NCI-H446 (cell line): ENCODE measurements at regions not wholly inside any gene's neighbourhood (a gene's known extent, or its start where the extent isn't known, plus 50 kb on each side); places are given as distances from the start of the nearest gene placed in this dataset.

Experiments used
- DNase-seq, 2 experiments: peaks; one replicate each; lab custom pipeline; 2025; lab: John Stamatoyannopoulos, UW

DNA sequence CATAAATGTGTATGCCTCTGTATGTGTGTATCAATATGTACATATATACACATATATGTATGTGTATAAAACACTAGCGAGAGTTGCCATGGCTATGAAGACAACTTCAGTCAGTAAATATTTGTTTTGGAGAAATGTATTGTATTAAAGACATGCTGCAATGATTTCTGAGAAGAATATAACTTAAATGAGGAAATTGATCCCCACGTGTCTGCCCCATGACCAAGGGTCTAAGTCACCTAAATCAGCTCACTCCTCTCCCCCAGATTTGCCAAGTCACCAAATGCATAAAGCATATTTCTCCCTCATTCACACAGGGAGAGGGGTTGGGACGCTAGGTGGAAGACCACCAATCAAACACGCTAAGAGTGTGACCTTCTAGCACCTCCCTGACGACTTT is 58.3 kb upstream of the LYST start:
- DNase-seq: no peak

DNA sequence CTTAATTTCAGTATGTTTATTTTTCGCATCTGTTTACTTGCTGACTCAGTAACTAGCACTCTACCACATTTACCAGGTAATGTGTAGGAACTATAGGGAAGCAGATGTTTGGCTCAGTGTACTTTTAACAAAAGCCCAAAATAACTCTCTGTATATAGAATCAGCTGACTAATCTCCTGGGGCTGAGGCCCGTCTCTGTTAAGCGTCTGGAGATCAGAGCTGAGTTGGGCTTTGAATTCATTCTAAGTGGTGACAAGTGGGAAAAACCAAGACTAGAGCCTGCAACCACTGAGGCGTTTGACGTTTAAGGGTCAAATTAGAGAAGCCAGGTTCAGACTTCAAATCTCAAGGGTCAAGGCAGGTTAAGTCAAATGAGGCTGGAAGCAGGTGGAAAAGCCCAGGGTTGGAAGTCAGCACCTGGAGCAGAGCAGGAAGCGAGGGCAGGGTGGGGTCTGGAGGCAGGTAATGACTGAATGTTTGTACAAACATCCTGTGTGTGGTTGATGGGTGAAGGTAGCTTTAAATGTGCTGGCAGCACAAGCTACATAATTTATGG is 56.8 kb upstream of the LYST start:
- DNase-seq: no peak

DNA sequence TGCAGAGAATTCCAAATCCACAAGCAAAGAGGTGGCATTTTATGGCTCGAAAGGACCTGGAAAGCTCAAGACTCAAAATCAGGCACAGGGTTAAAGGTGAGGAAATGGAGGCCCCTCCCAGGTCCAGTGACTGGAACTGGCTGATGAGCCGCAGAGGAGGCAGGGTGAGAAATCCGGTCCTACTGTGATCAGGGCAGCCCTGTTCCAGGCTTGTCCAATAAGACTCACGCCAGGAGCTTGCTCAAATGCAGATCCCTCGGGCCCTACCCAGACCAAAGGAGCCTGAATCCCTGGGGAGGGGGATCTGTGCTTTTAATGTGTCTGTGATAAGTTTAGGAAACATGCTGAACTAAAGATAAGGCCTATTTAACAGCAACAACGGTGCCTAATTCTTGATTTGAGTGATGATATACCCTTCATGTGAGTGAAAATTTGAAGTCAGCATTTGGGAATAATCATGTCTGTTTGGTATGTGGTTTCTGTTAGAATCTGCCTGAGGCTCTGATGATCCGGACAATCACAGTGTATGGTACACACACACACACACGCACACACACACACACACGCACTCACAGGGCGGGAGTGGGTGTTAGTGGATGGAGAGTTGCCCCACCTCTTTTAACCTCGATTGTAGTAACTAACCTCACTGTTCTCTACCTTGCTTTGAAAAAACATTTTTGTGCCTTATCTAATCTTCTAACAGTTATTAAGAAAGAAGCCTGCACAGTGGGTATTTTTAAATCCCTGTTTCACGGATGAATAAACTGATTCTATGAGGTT is 54.1 kb upstream of the LYST start:
- DNase-seq: no peak

DNA sequence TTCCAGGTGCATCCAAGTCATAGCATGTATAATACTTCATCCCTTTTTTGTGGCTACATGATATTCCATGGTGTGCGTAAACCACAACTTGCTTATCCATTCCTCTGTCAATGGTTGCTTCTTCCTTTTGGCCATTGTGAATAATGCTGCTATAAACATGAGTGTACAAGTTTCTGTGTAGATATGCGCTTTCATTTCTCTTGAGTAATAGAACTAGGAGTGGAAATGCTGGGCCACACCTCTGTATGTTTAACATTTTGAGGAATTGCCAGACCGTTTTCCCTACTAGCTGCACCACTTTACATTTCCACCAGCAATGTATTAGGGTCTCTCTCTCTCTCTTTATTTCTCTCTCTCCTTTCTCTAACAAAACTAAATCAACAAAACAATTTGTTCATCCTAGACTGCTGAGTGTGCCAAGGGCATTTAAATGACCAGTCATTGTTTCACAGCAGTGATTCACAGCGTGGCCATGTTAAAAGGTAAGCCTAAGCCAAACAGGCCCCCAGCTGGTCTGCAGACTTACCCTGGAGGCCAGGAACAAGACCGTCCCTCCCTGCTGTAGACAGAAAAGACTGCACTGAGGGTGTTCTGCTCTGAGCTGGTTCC is 53.2 kb upstream of the LYST start:
- no peak for DNase-seq

DNA sequence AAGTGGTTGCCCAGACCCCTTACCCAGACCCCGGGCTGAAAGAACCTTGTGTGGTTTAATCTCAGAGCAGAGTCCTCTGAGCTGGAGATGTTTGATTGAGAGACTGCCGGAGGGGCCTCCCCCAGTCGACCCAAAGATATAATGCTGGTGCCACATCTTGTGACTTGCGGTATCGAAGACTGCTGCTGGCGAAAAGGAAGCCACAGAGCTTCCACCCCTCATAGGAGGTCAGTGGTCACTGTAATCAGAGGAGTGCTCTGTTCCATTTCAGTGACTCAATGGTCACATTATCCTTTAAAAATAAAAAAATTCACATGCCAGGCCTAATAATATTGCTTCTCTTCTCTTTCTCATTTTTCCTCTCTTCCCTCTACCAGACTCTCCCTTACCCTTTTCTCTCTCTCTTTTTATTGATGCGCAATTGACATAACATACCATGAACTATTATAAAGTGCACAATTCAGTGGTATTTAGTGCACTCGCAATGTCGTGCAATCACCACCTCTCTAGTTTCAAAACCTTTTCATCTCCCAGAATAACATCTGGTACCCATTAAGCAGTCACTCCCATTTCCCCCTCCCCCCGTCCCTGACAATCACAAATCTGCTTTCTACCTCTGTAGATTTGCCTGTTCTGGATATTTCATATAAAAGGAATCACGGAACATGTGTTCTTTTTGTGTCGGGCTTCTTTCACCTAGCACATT is 52.6 kb upstream of the LYST start:
- no peak for DNase-seq

DNA sequence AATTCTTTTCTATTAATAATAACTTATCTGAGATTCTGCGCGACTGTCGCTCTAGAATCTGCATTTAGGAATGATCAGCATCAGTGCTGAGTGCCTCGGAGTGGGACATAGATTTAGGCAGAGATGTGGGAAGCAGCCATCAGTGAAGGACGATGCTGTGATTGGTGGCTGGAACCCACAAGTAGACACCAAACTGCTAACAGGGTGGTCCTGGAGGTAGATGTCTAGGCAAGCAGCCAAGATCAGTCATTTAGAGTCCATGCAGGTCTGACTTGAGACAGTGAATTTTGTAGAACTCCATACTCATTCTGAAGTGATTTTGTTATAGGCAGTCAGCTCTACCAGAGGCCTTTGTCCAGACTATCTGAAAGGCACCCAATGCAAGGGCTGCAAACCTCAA is 51.8 kb upstream of the LYST start:
- DNase-seq: no peak

DNA sequence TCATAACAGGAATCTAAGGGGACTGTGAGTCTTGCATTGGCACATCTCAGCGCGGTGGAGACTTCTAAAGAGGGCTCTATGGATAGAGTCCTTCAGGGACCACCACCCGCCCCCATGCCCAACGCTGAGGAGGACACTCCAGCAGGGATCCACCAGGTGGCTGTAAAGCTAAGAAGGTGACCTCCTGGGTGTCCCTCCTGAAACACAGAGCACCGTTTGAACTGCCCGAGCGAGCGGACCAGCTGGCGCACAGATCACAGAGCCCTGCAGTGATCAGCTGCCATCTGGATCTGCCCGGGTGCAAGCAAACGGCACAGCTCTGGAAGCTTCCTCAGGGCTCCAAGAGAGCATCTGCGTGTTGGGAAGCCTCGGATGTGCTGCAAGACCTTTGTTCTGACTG is 51.3 kb upstream of the LYST start:
- peak; percentile 17 to 77 for DNase-seq

DNA sequence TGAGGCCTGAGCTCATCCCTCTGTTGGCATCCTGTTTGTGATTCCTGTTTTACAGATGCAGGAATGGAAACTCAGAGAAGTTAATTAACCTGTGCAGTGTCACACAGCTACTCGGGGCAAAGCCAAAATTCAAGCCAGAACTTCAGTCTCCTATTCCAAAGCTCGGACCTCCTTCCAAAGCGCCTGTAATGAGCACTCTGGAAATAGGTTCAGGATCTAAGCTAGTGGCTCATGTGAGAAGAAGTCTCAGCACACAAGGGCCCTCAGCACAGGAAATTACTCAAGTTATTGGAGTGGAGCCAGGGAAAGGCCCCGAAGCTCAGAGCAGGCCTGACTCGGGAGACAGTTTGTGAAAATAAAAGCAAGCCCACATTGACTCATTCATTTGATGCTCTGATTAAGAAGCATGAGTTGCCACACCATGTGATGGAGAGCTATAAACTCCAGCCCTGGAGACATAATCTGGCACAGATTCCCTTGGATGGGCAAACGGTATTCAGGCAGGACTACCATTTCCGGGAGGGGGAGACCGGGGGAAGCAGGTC is 50.6 kb upstream of the LYST start:
- DNase-seq: peak; percentile 84 to 93
